H1 (cell line): ENCODE measurements at regions not wholly inside any gene's neighbourhood (a gene's known extent, or its start where the extent isn't known, plus 50 kb on each side); places are given as distances from the start of the nearest gene placed in this dataset.

Experiments used
- CTCF ChIA-PET: fragments of 300-600 bp; sonication (Branson Sonifier 250); formaldehyde crosslinking; loops from one replicate; lab custom pipeline; 2021; ENCODE audit not compliant: partially characterized antibody; lab: Charles Lee
- POLR2A ChIA-PET: fragments of 300-600 bp; sonication (Branson Sonifier 250); formaldehyde crosslinking; loops from one replicate; lab custom pipeline; 2021; ENCODE audit warnings: inconsistent platforms; ENCODE audit not compliant: partially characterized antibody; lab: Charles Lee
- DNase-seq, 2 experiments: peaks; one replicate each; pipeline versions ENCODE4 v3.0.0 to v3.0.0-alpha.2; 2010 to 2022; ENCODE audit warnings: low spot score in 2 of 2, low read depth in 1 of 2, mixed read lengths in 1 of 2
- FAIRE-seq: peaks from 2 replicates; lab custom pipeline; 2011; peaks lifted over from hg19 to GRCh38; lab: Jason Lieb, UNC
- H2AFZ ChIP-seq: 2 replicates; pipeline ENCODE4 v1.8.1; 2012; ENCODE audit warnings: low read length, inconsistent platforms
- H2AK5ac ChIP-seq: 2 replicates; pipeline ENCODE4 v1.6.1; 2013; ENCODE audit warnings: low read depth, low read length
- H2BK120ac ChIP-seq: replicated peaks from 2 replicates; pipeline ENCODE3; 2013; ENCODE audit warnings: low read depth, low read length, inconsistent platforms
- H2BK12ac ChIP-seq: 2 replicates; pipeline ENCODE4 v1.6.1; 2013; ENCODE audit warnings: low read depth, low read length
- H2BK15ac ChIP-seq: 2 replicates; pipeline ENCODE4 v1.6.1; 2013; ENCODE audit warnings: low read length
- H2BK20ac ChIP-seq: 2 replicates; pipeline ENCODE4 v1.6.1; 2013; ENCODE audit warnings: low read length
- H2BK5ac ChIP-seq: 2 replicates; pipeline ENCODE4 v1.6.1; 2013; ENCODE audit warnings: low read depth, low read length
- H3K14ac ChIP-seq: 2 replicates; pipeline ENCODE4 v1.6.1; 2013; ENCODE audit warnings: inconsistent platforms; ENCODE audit not compliant: insufficient read length
- H3K18ac ChIP-seq: 2 replicates; pipeline ENCODE4 v1.6.1; 2013; ENCODE audit warnings: low read length; ENCODE audit errors: extremely low read depth
- H3K23ac ChIP-seq: 2 replicates; pipeline ENCODE4 v1.6.1; 2013; ENCODE audit warnings: inconsistent platforms; ENCODE audit not compliant: insufficient read length
- H3K23me2 ChIP-seq: 2 replicates; pipeline ENCODE4 v1.6.1; 2013; ENCODE audit warnings: low read depth, low read length
- H3K27ac ChIP-seq: 2 replicates; pipeline ENCODE4 v1.6.1; 2011; ENCODE audit warnings: low read depth, low read length, inconsistent platforms
- H3K27me3 ChIP-seq, 4 experiments: replicated peaks in 1 of 4; 1 replicate in 1 of 4; 2 replicates in 3 of 4; pipeline versions ENCODE4 v1.6.1 to v1.8.1; 2011 to 2013; ENCODE audit warnings: low read length in 3 of 4, mild to moderate bottlenecking in 3 of 4, inconsistent platforms in 2 of 4, mixed read lengths in 2 of 4, moderate library complexity in 1 of 4; ENCODE audit not compliant: control insufficient read depth in 3 of 4, insufficient read depth in 3 of 4; ENCODE audit errors: extremely low read depth in 1 of 4
- H3K36me3 ChIP-seq, 4 experiments: 2 replicates each; pipeline versions ENCODE4 v1.6.1 to v1.8.1; 2011 to 2013; ENCODE audit warnings: mild to moderate bottlenecking in 4 of 4, low read length in 3 of 4, moderate library complexity in 2 of 4, control low read depth in 1 of 4, inconsistent platforms in 1 of 4; ENCODE audit not compliant: insufficient read depth in 4 of 4, control insufficient read depth in 2 of 4
- H3K4ac ChIP-seq: replicated peaks from 2 replicates; pipeline ENCODE3; 2013; ENCODE audit warnings: low read length, low read depth, mixed read lengths, inconsistent platforms; ENCODE audit not compliant: insufficient read length
- H3K4me1 ChIP-seq, 4 experiments: replicated peaks in 1 of 4; 1 replicate in 1 of 4; 2 replicates in 3 of 4; pipeline versions ENCODE4 v1.6.1 to v1.8.1; 2011 to 2013; ENCODE audit warnings: low read length in 3 of 4, inconsistent platforms in 2 of 4, mixed read lengths in 1 of 4; ENCODE audit not compliant: insufficient read depth in 4 of 4, control insufficient read depth in 3 of 4
- H3K4me2 ChIP-seq, 2 experiments: 2 replicates each; pipeline versions ENCODE4 v1.6.1 to v1.8.1; 2011 to 2013; ENCODE audit warnings: low read depth in 2 of 2, low read length in 2 of 2, control low read depth in 1 of 2, inconsistent platforms in 1 of 2, mild to moderate bottlenecking in 1 of 2; ENCODE audit not compliant: insufficient read depth in 1 of 2
- H3K4me3 ChIP-seq, 4 experiments: fragments of 200-600, 300-600 bp in 1 of 4; sonication (generic), shearing (Covaris generic), sonication (Bioruptor Twin) in 1 of 4; 2 replicates each; pipeline versions ENCODE4 v1.5.1 to v1.8.1; 2011 to 2016; ENCODE audit warnings: low read length in 4 of 4, low read depth in 3 of 4, control low read depth in 2 of 4, inconsistent platforms in 2 of 4, mild to moderate bottlenecking in 2 of 4, mixed read lengths in 1 of 4, moderate library complexity in 1 of 4; ENCODE audit not compliant: insufficient read depth in 2 of 4; ENCODE audit errors: extremely low read depth in 1 of 4
- H3K56ac ChIP-seq: replicated peaks from 2 replicates; pipeline ENCODE3; 2013; ENCODE audit warnings: low read depth, mild to moderate bottlenecking, mixed read lengths, low read length, inconsistent platforms; ENCODE audit not compliant: insufficient read length
- H3K79me1 ChIP-seq: 2 replicates; pipeline ENCODE4 v1.6.1; 2013; ENCODE audit warnings: low read depth, low read length, control low read depth
- H3K79me2 ChIP-seq, 2 experiments: 2 replicates each; pipeline versions ENCODE4 v1.6.1 to v1.8.1; 2012 to 2013; ENCODE audit warnings: low read length in 2 of 2, mild to moderate bottlenecking in 2 of 2, inconsistent platforms in 1 of 2; ENCODE audit not compliant: insufficient read depth in 2 of 2, control insufficient read depth in 1 of 2
- H3K9ac ChIP-seq, 4 experiments: replicated peaks in 1 of 4; 1 replicate in 1 of 4; 2 replicates in 3 of 4; pipeline versions ENCODE4 v1.6.1 to v1.8.1; 2011 to 2013; ENCODE audit warnings: low read depth in 3 of 4, low read length in 3 of 4, control low read depth in 2 of 4, mild to moderate bottlenecking in 2 of 4, moderate library complexity in 2 of 4, inconsistent platforms in 1 of 4; ENCODE audit errors: extremely low read depth in 1 of 4
- H3K9me3 ChIP-seq, 2 experiments: 2 replicates each; pipeline versions ENCODE4 v1.6.1 to v1.8.1; 2012 to 2013; ENCODE audit warnings: mild to moderate bottlenecking in 2 of 2, moderate library complexity in 2 of 2, control low read depth in 1 of 2, inconsistent platforms in 1 of 2, low read depth in 1 of 2, low read length in 1 of 2, mixed read lengths in 1 of 2; ENCODE audit not compliant: insufficient read depth in 2 of 2
- H4K20me1 ChIP-seq, 2 experiments: replicated peaks in 1 of 2; 2 replicates each; pipeline versions ENCODE3 to v1.8.1; 2011 to 2013; ENCODE audit warnings: inconsistent platforms in 2 of 2, low read length in 2 of 2, mild to moderate bottlenecking in 1 of 2; ENCODE audit not compliant: insufficient read depth in 2 of 2, control insufficient read depth in 1 of 2
- H4K5ac ChIP-seq: 2 replicates; pipeline ENCODE4 v1.6.1; 2013; ENCODE audit warnings: low read length, low read depth, mixed read lengths, inconsistent platforms; ENCODE audit not compliant: insufficient read length
- H4K8ac ChIP-seq: 2 replicates; pipeline ENCODE4 v1.8.0; 2013; ENCODE audit warnings: mild to moderate bottlenecking, moderate library complexity, low read length, inconsistent platforms; ENCODE audit not compliant: insufficient read depth; ENCODE audit errors: extremely low read depth
- H4K91ac ChIP-seq: replicated peaks from 2 replicates; pipeline ENCODE3; 2013; ENCODE audit warnings: low read length, mixed read lengths, inconsistent platforms; ENCODE audit not compliant: insufficient read length
- ATF2 ChIP-seq: IDR thresholded peaks from 2 replicates; pipeline ENCODE4 v1.6.1; 2012; ENCODE audit warnings: low read length, inconsistent platforms
- CBX8 ChIP-seq: fragments of 300-800, 300-1000 bp; sonication (generic); IDR thresholded peaks from 2 replicates; pipeline ENCODE4 v1.7.1; 2016; ENCODE audit warnings: low read depth, low read length, borderline replicate concordance
- HDAC2 ChIP-seq, 2 experiments: fragments of 300-600 bp in 1 of 2; sonication (generic) in 1 of 2; IDR thresholded peaks; 2 replicates each; pipeline ENCODE4 v1.6.1; 2011 to 2012; ENCODE audit warnings: low read depth in 2 of 2, low read length in 2 of 2, mild to moderate bottlenecking in 2 of 2, moderate library complexity in 2 of 2, borderline replicate concordance in 1 of 2, inconsistent platforms in 1 of 2
- NANOG ChIP-seq: IDR thresholded peaks from 2 replicates; pipeline ENCODE4 v1.6.1; 2011; ENCODE audit warnings: low read length, low read depth, mild to moderate bottlenecking, inconsistent platforms; ENCODE audit not compliant: insufficient read depth, poor library complexity, severe bottlenecking
- RBBP5 ChIP-seq: IDR thresholded peaks from 2 replicates; pipeline ENCODE4 v1.7.1; 2012; ENCODE audit warnings: low read depth, mild to moderate bottlenecking, inconsistent platforms, low read length, moderate library complexity, borderline replicate concordance
- RXRA ChIP-seq: IDR thresholded peaks from 2 replicates; pipeline ENCODE4 v1.6.1; 2011; ENCODE audit warnings: low read depth, mild to moderate bottlenecking, low read length, moderate library complexity; ENCODE audit not compliant: insufficient read depth
- SIRT6 ChIP-seq: IDR thresholded peaks from one replicate; pipeline ENCODE4 v1.7.1; 2012; ENCODE audit warnings: low read length, inconsistent platforms
- SIX5 ChIP-seq: IDR thresholded peaks from 2 replicates; pipeline ENCODE4 v1.6.1; 2011; ENCODE audit warnings: mild to moderate bottlenecking, low read depth, low read length
- SUZ12 ChIP-seq: fragments of 200-600 bp; sonication (generic); IDR thresholded peaks from 2 replicates; pipeline ENCODE4 v1.6.1; 2012; ENCODE audit warnings: mild to moderate bottlenecking, inconsistent platforms, low read length, moderate library complexity, mixed read lengths
- WGBS, 2 experiments: shearing (Covaris generic) in 1 of 2; methylation state at CpG; one replicate each; pipeline versions ENCODE4 v1.1.6 to v1.1.7; 2013 to 2015; ENCODE audit warnings: low lambda C conversion rate in 2 of 2, mixed read lengths in 2 of 2, inconsistent platforms in 1 of 2, low coverage in 1 of 2, missing lambda C conversion rate in 1 of 2; ENCODE audit not compliant: insufficient replicate concordance in 2 of 2, insufficient coverage in 1 of 2, insufficient read length in 1 of 2; ENCODE audit errors: extremely low coverage in 1 of 2, missing lambda C conversion rate in 1 of 2; 5-methylcytosine and 5-hydroxymethylcytosine counted together
- TF ChIP-seq, protein P1 (sequence below): IDR thresholded peaks from 2 replicates; pipeline ENCODE4 v1.6.1; 2012; ENCODE audit warnings: inconsistent platforms
- TF ChIP-seq, protein P2 (sequence below): IDR thresholded peaks from 2 replicates; pipeline ENCODE4 v1.6.1; 2012; ENCODE audit warnings: inconsistent platforms

DNA sequence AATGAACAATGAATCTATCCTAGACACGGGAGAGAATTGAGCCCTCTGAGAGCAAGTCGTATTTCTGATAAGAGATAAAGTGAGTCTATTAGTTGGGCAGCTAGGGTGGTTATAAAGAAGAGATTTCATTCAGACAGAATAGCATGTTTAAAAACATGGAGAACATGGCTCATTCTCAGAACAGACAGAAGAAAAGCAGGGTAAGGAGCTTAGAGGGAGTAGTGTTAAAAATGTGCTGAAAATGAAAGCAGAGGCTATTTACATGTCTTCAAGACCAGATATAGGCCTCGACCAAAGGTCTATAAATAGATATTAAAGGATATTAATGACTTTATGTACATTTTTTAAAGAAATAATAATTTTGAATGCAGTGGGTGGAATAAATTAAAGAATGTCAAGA is 149.5 kb downstream of the SLITRK1 start:
- Histone ChIP-seq H2BK120ac (no peak overlapping the region), H4K20me1 (no peaks in the 10 kb centered on the region), H2BK5ac (no peak overlapping the region), H2BK12ac (no peak overlapping the region), H3K9ac (no peak overlapping the region), H3K36me3 (no peaks in the 10 kb centered on the region), H3K79me1 (no peaks in the 10 kb centered on the region), H2AK5ac (no peak overlapping the region), H4K8ac (no peak overlapping the region), H3K79me2 (no peaks in the 10 kb centered on the region), H2BK15ac (no peak overlapping the region), H4K5ac (no peak overlapping the region), H3K4me3 (no peak overlapping the region), H3K23ac (no peak overlapping the region), H4K91ac (no peak overlapping the region), H3K14ac (no peak overlapping the region), H3K9me3 (no peaks in the 10 kb centered on the region), H3K23me2 (no peaks in the 10 kb centered on the region; the same call in 1 of the 2 replicates), H3K56ac (no peak overlapping the region), H3K4me2 (no peak overlapping the region), H3K4me1 (peaks cover 0 to 6% (median 3%) of the 10 kb centered on the region in 4 experiments; a peak in 5 of 7 replicates), H3K27ac (no peak overlapping the region), H3K4ac (no peak overlapping the region), H2AFZ (no peak overlapping the region), H3K27me3 (no peaks in the 10 kb centered on the region), H3K18ac (no peak overlapping the region), H2BK20ac (no peak overlapping the region)
- WGBS, 2 experiments: 83% methylated on average over 3 of the region's 3 CpGs; no CpG with 5 or more reads in 1 of the 2 experiments
- ChIA-PET CTCF (no interaction called here), POLR2A (no interaction called here)
- DNase-seq (no peak), FAIRE-seq (no peak)
- TF ChIP-seq SIX5 (no peak), NANOG (no peak), ATF2 (no peak), CBX8 (no peak), RXRA (no peak), HDAC2 (IDR thresholded peaks at IDR 0.05; ENCODE audit: borderline replicate concordance in 1 of 2, low read depth in 2 of 2, low read length in 2 of 2) (no peak), SUZ12 (no peak), RBBP5 (no peak), SIRT6 (no peak)
- TF ChIP-seq, protein P1, sequence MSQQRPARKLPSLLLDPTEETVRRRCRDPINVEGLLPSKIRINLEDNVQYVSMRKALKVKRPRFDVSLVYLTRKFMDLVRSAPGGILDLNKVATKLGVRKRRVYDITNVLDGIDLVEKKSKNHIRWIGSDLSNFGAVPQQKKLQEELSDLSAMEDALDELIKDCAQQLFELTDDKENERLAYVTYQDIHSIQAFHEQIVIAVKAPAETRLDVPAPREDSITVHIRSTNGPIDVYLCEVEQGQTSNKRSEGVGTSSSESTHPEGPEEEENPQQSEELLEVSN: no peak
- TF ChIP-seq, protein P2, sequence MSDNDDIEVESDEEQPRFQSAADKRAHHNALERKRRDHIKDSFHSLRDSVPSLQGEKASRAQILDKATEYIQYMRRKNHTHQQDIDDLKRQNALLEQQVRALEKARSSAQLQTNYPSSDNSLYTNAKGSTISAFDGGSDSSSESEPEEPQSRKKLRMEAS: no peak
